Keratinocyte (primary cell): ENCODE measurements at regions not wholly inside any gene's neighbourhood (a gene's known extent, or its start where the extent isn't known, plus 50 kb on each side); places are given as distances from the start of the nearest gene placed in this dataset.

Experiments used
- CTCF ChIP-seq, 3 experiments: IDR thresholded peaks in 1 of 3; conservative IDR thresholded peaks in 1 of 3; optimal IDR thresholded peaks in 1 of 3; 2 replicates in 2 of 3; 3 replicates in 1 of 3; pipeline versions ENCODE3 to v1.5.1; 2011; ENCODE audit warnings: low read length in 3 of 3, mild to moderate bottlenecking in 3 of 3, moderate library complexity in 2 of 3, control low read depth in 1 of 3, inconsistent platforms in 1 of 3; ENCODE audit not compliant: insufficient read depth in 2 of 3; ENCODE audit errors: extremely low read depth in 1 of 3
- EZH2 ChIP-seq: IDR thresholded peaks from one replicate; pipeline ENCODE4 v1.6.1; 2012; ENCODE audit warnings: inconsistent platforms, mild to moderate bottlenecking, low read length, moderate library complexity

- TF ChIP-seq CTCF (optimal IDR thresholded peaks at IDR 0.05 in 1 of 3, IDR thresholded peaks at IDR 0.05 in 1 of 3, conservative IDR thresholded peaks at IDR 0.05 in 1 of 3; ENCODE audit: extremely low read depth in 1 of 3, insufficient read depth in 2 of 3, low read length in 3 of 3) = no peak
- no peak for TF ChIP-seq EZH2
Measured at GRCh38 chr5:155696362-155696761, 630.6 kb upstream of the SGCD start.
